Cardiac septum (tissue), 1 donor: ENCODE measurements at regions not wholly inside any gene's neighbourhood (a gene's known extent, or its start where the extent isn't known, plus 50 kb on each side); places are given as distances from the start of the nearest gene placed in this dataset. TPM values are rescaled to one million over a fixed set of nuclear protein-coding genes. Genes with fewer than 3 reads are reported as not detected.

Experiments
- DNase-seq: peaks from one replicate; pipeline ENCODE4 v3.0.0-alpha.2; 2020; ENCODE audit warnings: low spot score
- intact Hi-C: fragments of 100-400 bp; cut with DNase I; formaldehyde crosslinking; loops from one replicate; pipeline ENCODE4 v1.14.0; 2022
- microRNA-seq: library from miRNA; unstranded; fragments of <30 nt; microRNA quantifications from one replicate; pipeline ENCODE4 v1.2.0, GENCODE V29; 2020
- donor health status: DM: no; HTN: no; CAD: no.

GRCh38 chr6:99002831-99003230, 55.1 kb upstream of the FBXL4 start:
- intact Hi-C loops, result no loop called here
- DNase-seq, result no peak

- no peak for DNase-seq
Measured at GRCh38 chr6:98998103-98998502, 50.4 kb upstream of the FBXL4 start.

More at GRCh38 chr6:98998103-98998502, 50.4 kb upstream of the FBXL4 start:
- intact Hi-C loops, result no loop called here

Small RNA genes in the stretch of these regions (microRNA-seq; reads per million reads assigned to microRNA genes)
- not detected for gene MIR548AI
